ENCODE measurements at regions not wholly inside any gene's neighbourhood (a gene's known extent, or its start where the extent isn't known, plus 50 kb on each side); places are given as distances from the start of the nearest gene placed in this dataset. TPM values are rescaled to one million over a fixed set of nuclear protein-coding genes. Genes with fewer than 3 reads are reported as not detected.

- ChIA-PET CTCF (no interaction called here), POLR2A (no interaction called here)
- Histone ChIP-seq H3K36me3 (ENCODE audit: control insufficient read depth, insufficient read depth, low read length) (no peaks in the 10 kb centered on the region), H3K27me3 (ENCODE audit: control insufficient read depth, insufficient read depth, low read length) (no peaks in the 10 kb centered on the region), H3K4me3 (ENCODE audit: low read depth, low read length) (no peak overlapping the region)
- DNase-seq (ENCODE audit: low read depth): no peak
- TF ChIP-seq, protein P1, sequence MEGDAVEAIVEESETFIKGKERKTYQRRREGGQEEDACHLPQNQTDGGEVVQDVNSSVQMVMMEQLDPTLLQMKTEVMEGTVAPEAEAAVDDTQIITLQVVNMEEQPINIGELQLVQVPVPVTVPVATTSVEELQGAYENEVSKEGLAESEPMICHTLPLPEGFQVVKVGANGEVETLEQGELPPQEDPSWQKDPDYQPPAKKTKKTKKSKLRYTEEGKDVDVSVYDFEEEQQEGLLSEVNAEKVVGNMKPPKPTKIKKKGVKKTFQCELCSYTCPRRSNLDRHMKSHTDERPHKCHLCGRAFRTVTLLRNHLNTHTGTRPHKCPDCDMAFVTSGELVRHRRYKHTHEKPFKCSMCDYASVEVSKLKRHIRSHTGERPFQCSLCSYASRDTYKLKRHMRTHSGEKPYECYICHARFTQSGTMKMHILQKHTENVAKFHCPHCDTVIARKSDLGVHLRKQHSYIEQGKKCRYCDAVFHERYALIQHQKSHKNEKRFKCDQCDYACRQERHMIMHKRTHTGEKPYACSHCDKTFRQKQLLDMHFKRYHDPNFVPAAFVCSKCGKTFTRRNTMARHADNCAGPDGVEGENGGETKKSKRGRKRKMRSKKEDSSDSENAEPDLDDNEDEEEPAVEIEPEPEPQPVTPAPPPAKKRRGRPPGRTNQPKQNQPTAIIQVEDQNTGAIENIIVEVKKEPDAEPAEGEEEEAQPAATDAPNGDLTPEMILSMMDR (IDR thresholded peaks at IDR 0.05; ENCODE audit: insufficient read depth, low read depth, low read length): no peak
These were observed 223.5 kb downstream of the GRIA2 start for GRCh38 chr4:157444014-157444413.

DNA sequence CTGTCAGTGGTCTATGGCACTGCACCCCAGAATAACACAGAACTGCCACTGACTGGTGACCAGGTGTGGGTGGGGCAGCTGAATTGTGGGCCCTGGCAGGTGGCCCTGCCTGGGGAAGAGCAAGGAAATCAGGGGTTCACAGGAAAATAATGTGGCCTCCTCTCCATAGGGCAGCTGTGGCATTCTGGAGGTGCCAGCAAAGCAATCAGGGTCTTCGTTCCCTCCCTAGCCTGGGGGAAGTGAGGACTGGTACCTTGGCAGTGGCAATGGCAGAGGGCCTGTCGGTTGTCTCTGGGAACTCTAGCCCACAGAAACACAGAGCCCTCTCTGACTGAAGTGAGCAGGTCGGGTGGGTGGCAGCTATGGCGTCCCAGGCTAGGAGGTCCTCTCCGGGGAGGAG is 223.0 kb downstream of the GRIA2 start:
- Histone ChIP-seq H3K36me3 (ENCODE audit: control insufficient read depth, insufficient read depth, low read length) (no peaks in the 10 kb centered on the region), H3K4me3 (ENCODE audit: low read depth, low read length) (no peak overlapping the region), H3K27me3 (ENCODE audit: control insufficient read depth, insufficient read depth, low read length) (no peaks in the 10 kb centered on the region)
- POLR2A ChIA-PET: no interaction called here
- TF ChIP-seq, protein P1 (IDR thresholded peaks at IDR 0.05; ENCODE audit: insufficient read depth, low read depth, low read length): no peak
- CTCF ChIA-PET: no interaction called here
- no peak for DNase-seq (ENCODE audit: low read depth)

- CTCF ChIA-PET: no interaction called here
- no peaks in the 10 kb centered on the region for H3K36me3 ChIP-seq (ENCODE audit: control insufficient read depth, insufficient read depth, low read length)
- H3K27me3 ChIP-seq (ENCODE audit: control insufficient read depth, insufficient read depth, low read length): no peaks in the 10 kb centered on the region
- DNase-seq (ENCODE audit: low read depth): no peak
- TF ChIP-seq, protein P1 (IDR thresholded peaks at IDR 0.05; ENCODE audit: insufficient read depth, low read depth, low read length): no peak
- POLR2A ChIA-PET: no interaction called here
- no peak overlapping the region for H3K4me3 ChIP-seq (ENCODE audit: low read depth, low read length)
These were observed 205.4 kb downstream of the GRIA2 start for GRCh38 chr4:157425897-157426296.

DNA sequence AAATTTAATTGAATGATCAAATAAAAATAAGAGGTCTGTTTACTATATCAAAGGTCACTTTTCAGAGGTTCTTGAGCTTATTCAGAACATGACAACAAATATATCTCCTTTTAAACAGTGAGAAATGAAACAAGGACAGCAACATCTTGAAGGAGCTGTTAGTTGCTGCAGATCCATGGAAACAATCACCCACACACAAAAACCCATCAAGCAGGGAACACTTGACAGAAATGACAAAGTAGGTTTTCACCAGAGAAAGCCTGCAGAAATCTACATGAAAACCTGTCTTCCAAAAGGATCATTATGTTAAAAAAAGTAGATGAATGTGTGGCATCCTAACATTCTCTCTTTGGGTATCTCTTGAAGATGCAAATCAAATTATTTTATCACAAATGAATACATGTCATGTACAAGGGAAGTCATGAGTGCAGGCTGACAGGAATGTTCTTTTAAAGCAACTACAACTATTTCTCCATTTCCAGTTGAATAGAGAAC is 203.0 kb downstream of the GRIA2 start:
- Histone ChIP-seq H3K4me3 (ENCODE audit: low read depth, low read length) (no peak overlapping the region), H3K27me3 (ENCODE audit: control insufficient read depth, insufficient read depth, low read length) (no peaks in the 10 kb centered on the region), H3K36me3 (ENCODE audit: control insufficient read depth, insufficient read depth, low read length) (no peaks in the 10 kb centered on the region)
- TF ChIP-seq, protein P1 (IDR thresholded peaks at IDR 0.05; ENCODE audit: insufficient read depth, low read depth, low read length): no peak
- ChIA-PET CTCF (no interaction called here), POLR2A (no interaction called here)
- DNase-seq (ENCODE audit: low read depth): no peak

DNA sequence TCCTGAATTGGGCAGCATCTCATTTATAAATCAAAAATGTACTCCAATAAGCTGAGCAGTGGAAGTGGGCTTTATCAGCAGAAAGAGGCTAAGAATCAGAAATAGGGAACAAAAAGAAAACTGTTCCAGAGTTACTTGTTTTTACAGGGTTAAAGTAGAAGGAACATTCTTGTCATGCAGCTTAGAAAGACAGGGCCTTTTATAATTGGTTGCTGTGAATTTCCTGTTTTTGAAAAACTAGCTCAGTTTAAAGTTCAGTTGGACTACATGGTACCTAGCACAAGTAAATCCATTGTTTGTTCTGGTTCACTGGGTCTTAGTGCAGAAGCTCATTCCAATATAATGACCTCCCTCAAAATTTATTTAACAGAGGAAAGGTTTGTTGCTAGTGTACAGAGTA is 200.8 kb downstream of the GRIA2 start:
- Histone ChIP-seq H3K27me3 (ENCODE audit: control insufficient read depth, insufficient read depth, low read length) (no peaks in the 10 kb centered on the region), H3K36me3 (ENCODE audit: control insufficient read depth, insufficient read depth, low read length) (no peaks in the 10 kb centered on the region), H3K4me3 (ENCODE audit: low read depth, low read length) (no peak overlapping the region)
- DNase-seq (ENCODE audit: low read depth): no peak
- CTCF ChIA-PET: no interaction called here
- TF ChIP-seq, protein P1 (IDR thresholded peaks at IDR 0.05; ENCODE audit: insufficient read depth, low read depth, low read length): no peak
- POLR2A ChIA-PET: no interaction called here

Small RNA genes in the stretch of these regions (small RNA-seq; reads per million reads assigned to genes)
- gene RF00019 (ENCODE audit: insufficient read length, low read depth, low replicate concordance): not detected

Data from BJ (cell line).